Fibroblast of lung (primary cell): ENCODE measurements at regions not wholly inside any gene's neighbourhood (a gene's known extent, or its start where the extent isn't known, plus 50 kb on each side); places are given as distances from the start of the nearest gene placed in this dataset.

Experiments
- CTCF ChIP-seq, 2 donors: IDR thresholded peaks in 1 of 2; conservative IDR thresholded peaks in 1 of 2; 1 replicate in 1 of 2; 2 replicates in 1 of 2; pipeline ENCODE4 v1.5.1; 2011 to 2012; ENCODE audit warnings: low read length in 2 of 2, control low read depth in 1 of 2, inconsistent platforms in 1 of 2, low read depth in 1 of 2, mild to moderate bottlenecking in 1 of 2
- EZH2 ChIP-seq: IDR thresholded peaks from 2 replicates; pipeline ENCODE4 v1.5.1; 2012; ENCODE audit warnings: low read length, control low read depth, mild to moderate bottlenecking; ENCODE audit errors: missing control alignments

- TF ChIP-seq CTCF (conservative IDR thresholded peaks at IDR 0.05 in 1 of 2, IDR thresholded peaks at IDR 0.05 in 1 of 2; ENCODE audit: low read depth in 1 of 2, low read length in 2 of 2) (no peak), EZH2 (no peak)
Measured at GRCh38 chr2:193549661-193550060, 1354.9 kb upstream of the TMEFF2 start.
